ENCODE measurements at regions not wholly inside any gene's neighbourhood (a gene's known extent, or its start where the extent isn't known, plus 50 kb on each side); places are given as distances from the start of the nearest gene placed in this dataset.
"Not testable (repeated sequence)": the region's sequence is repeated elsewhere in the genome, so short reads cannot be mapped to it uniquely, and the experiment has no call there.

DNA sequence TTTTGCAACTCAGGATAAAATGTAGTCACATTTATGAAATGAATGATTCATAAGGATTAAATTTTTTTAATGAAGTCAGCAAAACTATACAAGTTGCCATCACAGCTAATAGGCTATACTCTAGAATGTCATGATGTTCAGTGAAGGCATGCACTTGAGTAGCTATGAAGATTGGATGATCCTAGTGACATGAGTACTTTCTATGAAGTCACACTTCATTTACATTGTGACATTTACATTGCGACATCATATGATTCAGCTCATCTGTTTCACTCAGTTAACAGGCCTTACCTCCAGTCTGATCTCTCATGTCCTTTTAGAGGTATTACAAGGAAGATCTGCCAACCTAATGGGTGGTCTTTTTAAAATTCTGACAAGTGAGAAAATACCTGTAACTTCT, 82.7 kb upstream of the FGF13 start:
- intact Hi-C loops (cut with DNase I): no loop called here
- no peak for DNase-seq
- Histone ChIP-seq H3K27ac (no peak overlapping the region), H3K9me3 (no peaks in the 10 kb centered on the region), H3K4me1 (no peaks in the 10 kb centered on the region), H3K27me3 (no peaks in the 10 kb centered on the region), H3K4me3 (no peak overlapping the region), H3K36me3 (no peaks in the 10 kb centered on the region)
- WGBS, 2 donors: 83 to 86% methylated on average over 1 of the region's 1 CpG
- no peak for TF ChIP-seq POLR2A (IDR thresholded peaks at IDR 0.05)
- TF ChIP-seq, protein P1, sequence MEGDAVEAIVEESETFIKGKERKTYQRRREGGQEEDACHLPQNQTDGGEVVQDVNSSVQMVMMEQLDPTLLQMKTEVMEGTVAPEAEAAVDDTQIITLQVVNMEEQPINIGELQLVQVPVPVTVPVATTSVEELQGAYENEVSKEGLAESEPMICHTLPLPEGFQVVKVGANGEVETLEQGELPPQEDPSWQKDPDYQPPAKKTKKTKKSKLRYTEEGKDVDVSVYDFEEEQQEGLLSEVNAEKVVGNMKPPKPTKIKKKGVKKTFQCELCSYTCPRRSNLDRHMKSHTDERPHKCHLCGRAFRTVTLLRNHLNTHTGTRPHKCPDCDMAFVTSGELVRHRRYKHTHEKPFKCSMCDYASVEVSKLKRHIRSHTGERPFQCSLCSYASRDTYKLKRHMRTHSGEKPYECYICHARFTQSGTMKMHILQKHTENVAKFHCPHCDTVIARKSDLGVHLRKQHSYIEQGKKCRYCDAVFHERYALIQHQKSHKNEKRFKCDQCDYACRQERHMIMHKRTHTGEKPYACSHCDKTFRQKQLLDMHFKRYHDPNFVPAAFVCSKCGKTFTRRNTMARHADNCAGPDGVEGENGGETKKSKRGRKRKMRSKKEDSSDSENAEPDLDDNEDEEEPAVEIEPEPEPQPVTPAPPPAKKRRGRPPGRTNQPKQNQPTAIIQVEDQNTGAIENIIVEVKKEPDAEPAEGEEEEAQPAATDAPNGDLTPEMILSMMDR (IDR thresholded peaks at IDR 0.05): no peak

DNA sequence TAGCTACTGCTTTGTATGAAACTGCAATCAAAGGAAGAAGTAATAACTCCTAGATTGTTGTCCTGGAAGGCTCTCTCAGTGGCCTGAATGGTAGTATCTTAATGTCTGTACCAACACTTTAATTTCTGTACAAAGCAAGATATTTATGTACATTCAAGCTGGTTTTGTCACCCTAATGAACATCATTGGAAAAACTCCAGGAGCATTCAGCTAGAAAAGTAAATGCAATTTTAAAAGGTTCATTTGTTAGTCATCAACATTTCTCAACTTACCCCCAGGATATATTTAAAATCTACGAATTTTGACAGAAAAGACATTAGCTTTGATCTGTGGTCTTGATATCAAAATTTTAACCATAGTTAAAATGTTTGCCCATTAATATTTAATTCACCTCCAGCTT, 80.0 kb upstream of the FGF13 start:
- H3K4me3 ChIP-seq: no peak overlapping the region
- no peak overlapping the region for H3K27ac ChIP-seq
- intact Hi-C loops (cut with DNase I): no loop called here
- 6 to 21% methylated on average over 1 of the region's 1 CpG for WGBS, 2 donors
- H3K27me3 ChIP-seq: no peaks in the 10 kb centered on the region
- no peaks in the 10 kb centered on the region for H3K4me1 ChIP-seq
- no peaks in the 10 kb centered on the region for H3K9me3 ChIP-seq
- H3K36me3 ChIP-seq: no peaks in the 10 kb centered on the region
- TF ChIP-seq, protein P1 (IDR thresholded peaks at IDR 0.05): no peak
- DNase-seq: no peak

DNA sequence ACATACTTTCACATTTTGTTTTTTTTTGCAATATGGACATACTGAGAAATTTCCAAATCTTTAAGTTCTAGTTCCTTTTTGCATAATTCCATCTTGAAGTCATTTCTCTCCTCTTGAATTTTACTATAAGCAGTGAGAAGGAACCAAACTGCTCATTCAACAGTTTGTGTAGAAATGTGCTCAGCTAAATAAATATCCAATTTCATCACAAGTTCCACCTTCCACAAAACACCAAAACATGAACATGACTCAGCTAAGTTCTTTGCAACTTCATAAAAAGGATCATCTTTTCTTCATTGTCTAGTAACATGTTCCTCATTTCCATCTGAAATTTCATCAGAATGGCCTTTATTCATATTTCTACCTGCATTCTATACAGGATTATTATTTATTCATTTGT, 77.3 kb upstream of the FGF13 start:
- Histone ChIP-seq H3K36me3 (no peaks in the 10 kb centered on the region), H3K9me3 (no peaks in the 10 kb centered on the region), H3K27ac (no peak overlapping the region), H3K27me3 (no peaks in the 10 kb centered on the region), H3K4me3 (no peak overlapping the region), H3K4me1 (no peaks in the 10 kb centered on the region)
- DNase-seq: no peak
- TF ChIP-seq, protein P1 (IDR thresholded peaks at IDR 0.05): no peak
- no peak for TF ChIP-seq POLR2A (IDR thresholded peaks at IDR 0.05)
- intact Hi-C loops (cut with DNase I): no loop called here

DNA sequence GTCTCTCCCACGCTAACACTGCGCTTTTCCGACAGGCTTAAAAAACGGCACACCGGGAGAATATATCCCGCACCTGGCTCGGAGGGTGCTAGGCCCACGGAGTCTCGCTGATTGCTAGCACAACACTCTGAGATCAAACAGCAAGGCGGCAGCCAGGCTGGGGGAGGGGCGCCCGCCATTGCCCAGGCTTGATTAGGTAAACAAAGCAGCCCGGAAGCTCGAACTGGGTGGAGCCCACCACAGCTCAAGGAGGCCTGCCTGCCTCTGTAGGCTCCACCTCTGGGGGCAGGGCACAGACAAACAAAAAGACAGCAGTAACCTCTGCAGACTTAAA, 67.0 kb upstream of the FGF13 start:
- intact Hi-C loops (cut with DNase I): loop anchor here (10.0 kb wide), 1 partner anchor 786 kb away; no protein-coding TSS in a partner anchor
- H3K36me3 ChIP-seq, H3K27ac ChIP-seq, H3K4me1 ChIP-seq, H3K9me3 ChIP-seq, DNase-seq, H3K27me3 ChIP-seq, H3K4me3 ChIP-seq: not testable (repeated sequence)
- 15% methylated on average over 4 of the region's 14 CpGs; no CpG with 5 or more reads in 1 of the 2 donors for WGBS, 2 donors

DNA sequence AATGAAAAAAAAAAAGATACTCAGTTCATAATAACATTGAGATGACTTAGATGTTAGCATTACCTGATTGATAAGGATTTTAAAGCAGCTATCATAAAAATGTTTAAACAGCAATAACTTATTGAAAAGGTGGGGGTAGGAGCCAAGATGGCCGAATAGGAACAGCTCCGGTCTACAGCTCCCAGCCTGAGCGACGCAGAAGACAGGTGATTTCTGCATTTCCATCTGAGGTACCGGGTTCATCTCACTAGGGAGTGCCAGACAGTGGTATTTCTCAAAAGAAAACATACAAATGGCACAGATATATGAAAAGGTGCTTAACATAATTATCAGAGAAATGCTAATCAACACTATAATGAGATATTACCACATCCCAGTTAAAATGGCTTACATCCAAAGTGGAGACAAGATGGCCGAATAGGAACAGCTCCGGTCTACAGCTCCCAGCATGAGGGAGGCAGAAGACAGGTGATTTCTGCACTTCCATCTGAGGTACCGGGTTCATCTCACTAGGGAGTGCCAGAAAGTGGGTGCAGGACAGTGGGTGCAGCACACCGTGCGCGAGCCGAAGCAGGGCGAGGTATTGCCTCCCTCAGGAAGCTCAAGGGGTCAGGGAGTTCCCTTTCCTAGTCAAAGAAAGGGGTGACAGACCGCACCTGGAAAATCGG, 66.5 kb upstream of the FGF13 start:
- not testable (repeated sequence) for H3K27ac ChIP-seq, H3K9me3 ChIP-seq, H3K4me3 ChIP-seq, H3K27me3 ChIP-seq, H3K36me3 ChIP-seq, H3K4me1 ChIP-seq, DNase-seq
- intact Hi-C loops (cut with DNase I): loop anchor here (10.0 kb wide), 1 partner anchor 787 kb away; no protein-coding TSS in a partner anchor
- WGBS, 2 donors: 75 to 94% methylated on average over 5 to 14 of the region's 15 CpGs

DNA sequence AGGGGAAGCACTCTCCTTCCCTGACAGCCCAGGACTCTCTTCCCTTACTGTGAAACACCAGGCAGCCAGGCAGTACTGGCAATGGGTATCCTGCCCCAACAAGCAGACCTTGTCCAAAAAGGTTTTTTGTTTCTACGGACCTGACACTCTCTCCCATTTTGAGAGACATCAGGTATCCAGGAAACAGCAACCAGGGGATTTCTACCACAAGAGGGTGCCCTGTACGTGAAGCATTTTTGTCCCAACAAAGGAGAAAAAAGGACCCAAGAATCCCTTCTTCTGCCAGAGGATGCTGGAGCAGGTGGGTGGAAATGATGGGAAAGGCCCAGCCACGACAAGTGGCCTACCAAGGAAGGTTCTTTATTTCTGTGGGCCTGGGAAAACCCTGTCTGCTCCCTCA, 65.7 kb upstream of the FGF13 start:
- Histone ChIP-seq H3K9me3 (no peaks in the 10 kb centered on the region), H3K4me1 (no peaks in the 10 kb centered on the region), H3K27me3 (no peaks in the 10 kb centered on the region), H3K27ac (no peak overlapping the region), H3K36me3 (no peaks in the 10 kb centered on the region), H3K4me3 (no peak overlapping the region)
- WGBS, 2 donors: 71 to 77% methylated on average over 1 to 3 of the region's 3 CpGs
- no peak for DNase-seq
- TF ChIP-seq, protein P1 (IDR thresholded peaks at IDR 0.05): no peak
- no peak for TF ChIP-seq POLR2A (IDR thresholded peaks at IDR 0.05)
- intact Hi-C loops (cut with DNase I): loop anchor here (10.0 kb wide), 1 partner anchor 788 kb away; no protein-coding TSS in a partner anchor

Measured in esophagus squamous epithelium (tissue), 5 donors.